HG02610 (cell line): ENCODE measurements at regions not wholly inside any gene's neighbourhood (a gene's known extent, or its start where the extent isn't known, plus 50 kb on each side); places are given as distances from the start of the nearest gene placed in this dataset.

Source experiments
- ATAC-seq: cut with Tn5 transposase; IDR thresholded peaks from one replicate; pipeline ENCODE4 v1.9.1; 2021; ENCODE audit warnings: mild to moderate bottlenecking, moderate library complexity; ENCODE audit not compliant: unreplicated experiment

GRCh38 chr1:182129398-182129797, 67.9 kb upstream of the ZNF648 start:
- no peak for ATAC-seq

GRCh38 chr1:182128502-182128901, 67.0 kb upstream of the ZNF648 start:
- no peak for ATAC-seq

GRCh38 chr1:182127656-182128055, 66.1 kb upstream of the ZNF648 start:
- ATAC-seq: no peak

GRCh38 chr1:182126272-182126800, 64.8 kb upstream of the ZNF648 start:
- no peak for ATAC-seq

- ATAC-seq: no peak
Observed at GRCh38 chr1:182122913-182123260, 61.4 kb upstream of the ZNF648 start.

GRCh38 chr1:182122256-182122912, 60.9 kb upstream of the ZNF648 start:
- no peak for ATAC-seq

- no peak for ATAC-seq
Observed at GRCh38 chr1:182121787-182122186, 60.3 kb upstream of the ZNF648 start.

- ATAC-seq: no peak
Observed at GRCh38 chr1:182120411-182121258, 59.1 kb upstream of the ZNF648 start.

- no peak for ATAC-seq
Observed at GRCh38 chr1:182119631-182120030, 58.1 kb upstream of the ZNF648 start.

- no peak for ATAC-seq
Observed at GRCh38 chr1:182118851-182119250, 57.3 kb upstream of the ZNF648 start.

- ATAC-seq: no peak
Observed at GRCh38 chr1:182114627-182115023, 53.1 kb upstream of the ZNF648 start.

GRCh38 chr1:182113879-182114626, 52.5 kb upstream of the ZNF648 start:
- no peak for ATAC-seq

- no peak for ATAC-seq
Observed at GRCh38 chr1:182111496-182111895, 50.0 kb upstream of the ZNF648 start.
